AG04450 (cell line): ENCODE measurements at regions not wholly inside any gene's neighbourhood (a gene's known extent, or its start where the extent isn't known, plus 50 kb on each side); places are given as distances from the start of the nearest gene placed in this dataset.

Source experiments
- CTCF ChIA-PET: fragments of 300-600, 350-600 bp; formaldehyde crosslinking; extraction: SDS; loops from one replicate; lab custom pipeline; 2022; ENCODE audit warnings: antibody characterized with exemption, inconsistent platforms; lab: Charles Lee
- POLR2A ChIA-PET: fragments of 350-600 bp; formaldehyde crosslinking; extraction: SDS; loops from one replicate; lab custom pipeline; 2021; ENCODE audit warnings: antibody characterized with exemption, inconsistent platforms; lab: Yijun Ruan, JAX
- DNase-seq: peaks from one replicate; pipeline ENCODE4 v3.0.0-alpha.2; 2011; ENCODE audit warnings: low read depth, low spot score
- H3K27ac ChIP-seq: one replicate; pipeline ENCODE4 v1.5.1; 2012; ENCODE audit warnings: low read depth, low read length, control low read depth
- H3K27me3 ChIP-seq: one replicate; pipeline ENCODE4 v1.6.0; 2012; ENCODE audit warnings: low read length; ENCODE audit not compliant: control insufficient read depth, insufficient read depth
- H3K4me3 ChIP-seq: 2 replicates; pipeline ENCODE4 v1.5.1; 2011; ENCODE audit warnings: mild to moderate bottlenecking, low read depth, low read length, control low read depth
- H3K9me3 ChIP-seq: 2 replicates; pipeline ENCODE4 v1.5.1; 2012; ENCODE audit warnings: low read length; ENCODE audit not compliant: control insufficient read depth, insufficient read depth
- TF ChIP-seq, protein P1 (sequence below): IDR thresholded peaks from 2 replicates; pipeline ENCODE4 v1.5.1; 2011; ENCODE audit warnings: low read depth, low read length, control low read depth, inconsistent platforms

DNA sequence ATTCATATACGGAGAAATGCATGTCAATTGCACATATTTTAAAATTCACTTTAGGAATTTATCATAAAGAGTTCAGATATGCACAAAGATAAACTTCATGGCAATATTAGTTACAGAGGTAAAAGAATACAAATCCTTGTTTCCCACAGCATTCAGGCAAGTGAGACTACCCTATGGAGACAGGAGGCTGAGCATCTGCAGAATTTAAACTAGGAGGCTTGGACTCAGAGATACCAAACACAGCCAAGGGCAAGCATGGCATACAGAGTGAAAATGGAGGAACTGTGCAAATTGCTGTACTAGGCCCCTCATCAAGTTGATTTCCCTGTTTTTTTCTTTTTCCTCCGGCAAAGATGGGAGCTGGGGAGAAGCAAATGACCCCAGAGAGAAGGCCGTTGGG, 94.2 kb downstream of the SLC24A2 start:
- CTCF ChIA-PET = no interaction called here
- POLR2A ChIA-PET = no interaction called here
- Histone ChIP-seq H3K4me3 (no peak overlapping the region), H3K9me3 (no peaks in the 10 kb centered on the region), H3K27me3 (no peaks in the 10 kb centered on the region), H3K27ac (no peak overlapping the region)
- no peak for DNase-seq
- TF ChIP-seq, protein P1, sequence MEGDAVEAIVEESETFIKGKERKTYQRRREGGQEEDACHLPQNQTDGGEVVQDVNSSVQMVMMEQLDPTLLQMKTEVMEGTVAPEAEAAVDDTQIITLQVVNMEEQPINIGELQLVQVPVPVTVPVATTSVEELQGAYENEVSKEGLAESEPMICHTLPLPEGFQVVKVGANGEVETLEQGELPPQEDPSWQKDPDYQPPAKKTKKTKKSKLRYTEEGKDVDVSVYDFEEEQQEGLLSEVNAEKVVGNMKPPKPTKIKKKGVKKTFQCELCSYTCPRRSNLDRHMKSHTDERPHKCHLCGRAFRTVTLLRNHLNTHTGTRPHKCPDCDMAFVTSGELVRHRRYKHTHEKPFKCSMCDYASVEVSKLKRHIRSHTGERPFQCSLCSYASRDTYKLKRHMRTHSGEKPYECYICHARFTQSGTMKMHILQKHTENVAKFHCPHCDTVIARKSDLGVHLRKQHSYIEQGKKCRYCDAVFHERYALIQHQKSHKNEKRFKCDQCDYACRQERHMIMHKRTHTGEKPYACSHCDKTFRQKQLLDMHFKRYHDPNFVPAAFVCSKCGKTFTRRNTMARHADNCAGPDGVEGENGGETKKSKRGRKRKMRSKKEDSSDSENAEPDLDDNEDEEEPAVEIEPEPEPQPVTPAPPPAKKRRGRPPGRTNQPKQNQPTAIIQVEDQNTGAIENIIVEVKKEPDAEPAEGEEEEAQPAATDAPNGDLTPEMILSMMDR = no peak

DNA sequence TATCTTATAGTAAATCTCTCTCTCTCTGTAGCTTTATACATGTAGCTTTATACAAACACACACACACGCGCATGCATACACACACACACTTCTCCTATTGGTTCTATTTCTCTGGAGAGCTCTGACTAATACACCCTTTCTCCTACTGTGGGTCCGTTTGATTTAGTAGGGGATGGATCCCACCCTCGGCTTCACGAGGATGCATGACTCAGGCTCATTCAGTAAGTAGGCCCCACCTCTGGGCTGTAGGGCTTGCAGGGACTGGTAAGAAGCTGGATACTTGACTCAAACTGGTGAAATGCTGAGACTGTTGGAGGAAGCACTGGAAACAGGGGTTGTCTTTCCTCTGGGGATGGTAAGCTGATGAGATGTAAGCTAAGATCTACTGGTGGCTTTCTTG, 98.7 kb downstream of the SLC24A2 start:
- POLR2A ChIA-PET = no interaction called here
- TF ChIP-seq, protein P1 = no peak
- H3K9me3 ChIP-seq = no peaks in the 10 kb centered on the region
- H3K4me3 ChIP-seq = no peak overlapping the region
- H3K27me3 ChIP-seq = no peaks in the 10 kb centered on the region
- CTCF ChIA-PET = no interaction called here
- no peak for DNase-seq
- no peak overlapping the region for H3K27ac ChIP-seq

DNA sequence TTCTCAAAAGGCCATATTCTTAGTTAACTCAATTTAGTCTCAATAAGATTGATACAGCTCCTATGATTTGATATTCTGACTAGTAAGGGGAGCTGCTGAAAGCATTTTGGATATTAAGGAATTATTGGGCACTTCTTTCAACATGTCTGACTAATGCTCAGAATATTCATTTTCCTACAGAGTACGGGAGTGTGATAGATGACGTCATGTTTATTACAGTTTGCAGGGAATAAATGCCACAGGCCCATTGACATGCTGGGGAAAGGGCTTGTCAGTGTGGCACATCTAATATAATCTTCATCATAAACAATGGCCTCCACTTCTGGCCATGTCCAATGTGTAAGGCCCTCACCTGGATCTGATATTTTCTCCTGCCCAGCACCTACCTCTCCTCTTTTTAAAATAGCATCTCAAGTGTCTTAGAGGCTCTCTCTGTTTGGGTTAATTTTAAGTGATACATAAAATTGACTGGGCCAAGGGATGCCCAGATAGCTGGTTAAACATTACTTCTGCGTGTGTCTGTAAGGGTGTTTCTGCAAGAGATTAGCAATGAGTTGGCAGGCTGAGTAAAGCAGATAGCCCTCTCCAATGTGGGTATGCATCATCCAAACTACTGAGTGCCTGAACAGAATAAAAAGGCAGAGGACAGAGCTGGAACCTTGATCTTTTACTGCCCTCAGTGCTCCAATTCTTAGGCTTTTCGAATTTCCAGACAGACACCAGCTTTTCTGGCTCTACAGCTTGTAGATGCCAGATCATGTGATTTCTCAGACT, 99.3 kb downstream of the SLC24A2 start:
- Histone ChIP-seq H3K4me3 (no peak overlapping the region), H3K27ac (no peak overlapping the region), H3K27me3 (no peaks in the 10 kb centered on the region), H3K9me3 (no peaks in the 10 kb centered on the region)
- no peak for DNase-seq
- TF ChIP-seq, protein P1 = no peak
- CTCF ChIA-PET = interaction anchor here (0.6 kb wide), 1 partner anchor 67 kb away, joined by 5 read pairs; no protein-coding TSS in a partner anchor
- POLR2A ChIA-PET = no interaction called here

DNA sequence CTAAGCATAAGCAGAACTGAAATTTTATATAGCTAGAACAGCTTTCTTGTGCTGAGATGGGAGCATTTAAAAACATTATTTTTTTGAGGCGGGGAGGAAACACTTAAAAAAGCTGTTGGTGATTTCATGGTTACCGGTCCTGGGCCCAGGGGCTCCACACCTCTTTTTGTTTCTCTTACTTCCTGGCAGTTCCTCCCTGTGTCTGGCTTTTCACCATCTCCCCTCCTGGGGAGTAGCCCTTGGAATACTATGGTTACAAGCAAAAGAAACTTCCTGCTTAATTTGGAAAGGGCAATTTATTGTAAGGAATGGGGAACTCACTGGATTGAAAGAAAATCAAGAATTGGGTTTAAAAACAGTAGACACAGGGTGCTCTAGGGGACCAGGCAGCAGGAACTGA, 105.1 kb downstream of the SLC24A2 start:
- CTCF ChIA-PET = no interaction called here
- H3K27ac ChIP-seq = no peak overlapping the region
- POLR2A ChIA-PET = no interaction called here

DNA sequence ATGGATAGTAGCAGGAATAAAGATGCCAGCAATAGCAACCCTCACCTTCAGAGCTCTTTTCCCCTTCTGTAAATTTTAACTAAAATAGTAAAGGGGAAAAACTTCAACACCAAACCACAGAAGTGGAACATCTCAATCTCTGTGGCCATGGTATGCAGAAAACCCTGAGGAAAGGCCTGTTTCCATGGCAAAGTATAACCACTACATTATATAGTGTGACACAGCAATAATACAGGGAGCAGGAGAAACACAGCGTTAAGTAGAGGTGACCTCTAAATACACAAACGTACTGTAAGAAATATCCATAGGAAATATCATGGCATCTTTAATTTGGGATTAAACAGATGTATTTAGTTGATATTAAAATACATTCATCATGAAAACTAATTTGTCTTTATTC, 106.4 kb downstream of the SLC24A2 start:
- Histone ChIP-seq H3K27ac (no peak overlapping the region), H3K27me3 (no peaks in the 10 kb centered on the region), H3K4me3 (no peak overlapping the region), H3K9me3 (no peaks in the 10 kb centered on the region)
- TF ChIP-seq, protein P1 = no peak
- POLR2A ChIA-PET = no interaction called here
- DNase-seq = no peak
- CTCF ChIA-PET = no interaction called here

More for the DNA sequence above, 105.1 kb downstream of the SLC24A2 start:
- no peak for DNase-seq
- H3K27me3 ChIP-seq = no peaks in the 10 kb centered on the region
- H3K4me3 ChIP-seq = no peak overlapping the region
- TF ChIP-seq, protein P1 = no peak
- no peaks in the 10 kb centered on the region for H3K9me3 ChIP-seq
